ENCODE measurements at regions not wholly inside any gene's neighbourhood (a gene's known extent, or its start where the extent isn't known, plus 50 kb on each side); places are given as distances from the start of the nearest gene placed in this dataset.
"Not testable (repeated sequence)": the region's sequence is repeated elsewhere in the genome, so short reads cannot be mapped to it uniquely, and the experiment has no call there.

DNA sequence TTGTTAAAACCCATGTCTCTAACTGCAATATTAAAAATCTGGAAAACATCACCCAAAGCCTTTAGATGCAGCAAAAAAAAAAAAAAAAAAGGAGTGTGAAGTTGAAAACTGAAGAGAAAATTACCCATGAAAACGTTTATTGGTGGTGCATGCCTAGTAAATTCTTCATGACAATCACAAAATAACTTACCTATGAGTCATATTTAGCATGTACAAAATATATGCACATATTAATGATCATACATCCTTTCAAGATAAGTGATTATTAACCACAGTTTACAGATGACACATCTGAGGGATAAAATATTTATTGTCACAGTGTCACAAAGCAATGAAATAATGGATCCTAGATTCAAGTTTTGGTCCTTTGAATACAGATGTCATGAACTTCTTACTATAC is 505.2 kb upstream of the NR5A2 start:
- 7 to 18% methylated on average over 1 of the region's 1 CpG for WGBS, 2 donors

DNA sequence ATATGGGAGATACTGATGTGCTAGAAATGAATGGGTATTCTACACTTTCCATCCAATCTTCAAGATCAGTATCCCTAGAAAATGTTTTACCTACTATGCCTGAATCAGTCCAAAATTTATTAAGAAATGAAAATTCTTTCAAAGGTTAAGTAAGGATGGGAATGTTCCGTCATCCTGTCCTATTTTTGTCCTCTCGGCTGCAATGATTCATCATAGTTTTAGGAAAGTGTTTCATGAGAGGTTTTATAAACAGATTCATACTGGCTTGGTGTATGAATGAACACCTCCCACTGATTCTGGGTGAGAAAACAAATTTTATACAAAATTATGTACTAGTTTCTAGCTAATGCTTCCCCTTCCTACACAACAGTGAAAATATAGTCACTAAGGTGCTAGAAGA is 504.6 kb upstream of the NR5A2 start:
- WGBS, 2 donors: 60 to 63% methylated on average over 2 of the region's 2 CpGs
- no peak for DNase-seq

More for the DNA sequence above, 505.2 kb upstream of the NR5A2 start:
- Histone ChIP-seq H3K27ac (no peak overlapping the region), H3K4me1 (no peaks in the 10 kb centered on the region), H3K9me3 (no peaks in the 10 kb centered on the region), H3K4me3 (no peak overlapping the region), H3K27me3 (no peaks in the 10 kb centered on the region), H3K36me3 (no peaks in the 10 kb centered on the region)
- intact Hi-C loops (cut with DNase I): no loop called here
- TF ChIP-seq POLR2A (IDR thresholded peaks at IDR 0.05): no peak
- TF ChIP-seq, protein P1, sequence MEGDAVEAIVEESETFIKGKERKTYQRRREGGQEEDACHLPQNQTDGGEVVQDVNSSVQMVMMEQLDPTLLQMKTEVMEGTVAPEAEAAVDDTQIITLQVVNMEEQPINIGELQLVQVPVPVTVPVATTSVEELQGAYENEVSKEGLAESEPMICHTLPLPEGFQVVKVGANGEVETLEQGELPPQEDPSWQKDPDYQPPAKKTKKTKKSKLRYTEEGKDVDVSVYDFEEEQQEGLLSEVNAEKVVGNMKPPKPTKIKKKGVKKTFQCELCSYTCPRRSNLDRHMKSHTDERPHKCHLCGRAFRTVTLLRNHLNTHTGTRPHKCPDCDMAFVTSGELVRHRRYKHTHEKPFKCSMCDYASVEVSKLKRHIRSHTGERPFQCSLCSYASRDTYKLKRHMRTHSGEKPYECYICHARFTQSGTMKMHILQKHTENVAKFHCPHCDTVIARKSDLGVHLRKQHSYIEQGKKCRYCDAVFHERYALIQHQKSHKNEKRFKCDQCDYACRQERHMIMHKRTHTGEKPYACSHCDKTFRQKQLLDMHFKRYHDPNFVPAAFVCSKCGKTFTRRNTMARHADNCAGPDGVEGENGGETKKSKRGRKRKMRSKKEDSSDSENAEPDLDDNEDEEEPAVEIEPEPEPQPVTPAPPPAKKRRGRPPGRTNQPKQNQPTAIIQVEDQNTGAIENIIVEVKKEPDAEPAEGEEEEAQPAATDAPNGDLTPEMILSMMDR (IDR thresholded peaks at IDR 0.05): no peak
- DNase-seq: no peak

DNA sequence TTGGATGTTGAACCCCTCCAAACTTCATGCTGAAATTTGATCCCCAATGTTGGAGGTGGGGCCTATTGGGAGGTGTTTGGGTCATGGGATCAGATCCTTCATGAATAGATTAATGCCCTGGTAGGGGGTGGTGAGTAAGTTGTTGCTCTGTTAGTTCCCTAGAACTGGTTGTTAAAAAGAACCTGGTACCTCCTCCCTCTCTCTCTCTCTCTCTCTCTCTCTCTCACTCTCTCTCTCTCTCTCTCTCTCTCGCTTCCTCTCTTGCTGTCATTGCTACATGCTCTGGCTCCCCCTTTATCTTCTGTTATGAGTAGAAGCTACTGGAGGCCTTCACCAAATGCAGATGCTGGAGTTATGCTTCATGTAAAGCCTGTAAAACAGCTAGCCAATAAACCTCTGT is 498.2 kb upstream of the NR5A2 start:
- H3K9me3 ChIP-seq: peaks cover 0 to 7% (median 0%) of the 10 kb centered on the region in 3 donors
- no peak overlapping the region for H3K4me3 ChIP-seq
- no peak for DNase-seq
- H3K36me3 ChIP-seq: no peaks in the 10 kb centered on the region
- H3K27me3 ChIP-seq: no peaks in the 10 kb centered on the region
- H3K4me1 ChIP-seq: no peaks in the 10 kb centered on the region
- no peak overlapping the region for H3K27ac ChIP-seq
- intact Hi-C loops (cut with DNase I): no loop called here
- no peak for TF ChIP-seq POLR2A (IDR thresholded peaks at IDR 0.05)
- TF ChIP-seq, protein P1 (IDR thresholded peaks at IDR 0.05): no peak
- WGBS, 2 donors: 20 to 64% methylated on average over 1 of the region's 1 CpG

More for the DNA sequence above, 504.6 kb upstream of the NR5A2 start:
- Histone ChIP-seq H3K4me1 (no peaks in the 10 kb centered on the region), H3K36me3 (no peaks in the 10 kb centered on the region), H3K27me3 (no peaks in the 10 kb centered on the region), H3K9me3 (no peaks in the 10 kb centered on the region), H3K27ac (no peak overlapping the region), H3K4me3 (no peak overlapping the region)
- TF ChIP-seq, protein P1 (IDR thresholded peaks at IDR 0.05): no peak
- intact Hi-C loops (cut with DNase I): no loop called here

DNA sequence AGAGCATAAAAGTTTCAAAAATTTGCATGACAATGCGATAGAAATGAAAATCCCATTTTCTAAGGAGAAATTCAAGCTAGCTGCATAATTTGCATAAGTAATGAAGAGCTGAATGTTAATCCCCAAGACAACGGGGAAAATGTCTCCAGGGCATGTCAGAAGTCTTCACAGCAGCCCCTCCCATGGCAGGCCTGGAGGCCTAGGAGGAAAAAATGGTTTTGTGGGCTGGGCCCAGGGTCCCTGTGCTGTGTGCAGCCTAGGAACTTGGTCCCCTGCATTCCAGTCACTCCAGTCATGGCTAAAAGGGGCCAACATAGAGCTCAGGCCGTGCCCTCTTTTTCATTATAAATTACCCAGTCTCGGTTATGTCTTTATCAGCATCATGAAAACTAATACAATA is 494.1 kb upstream of the NR5A2 start:
- H3K36me3 ChIP-seq; intact Hi-C loops (cut with DNase I); H3K4me3 ChIP-seq; H3K4me1 ChIP-seq; H3K27me3 ChIP-seq; H3K27ac ChIP-seq; DNase-seq: not testable (repeated sequence)
- peaks cover 0 to 21% (median 4%) of the 10 kb centered on the region in 3 donors for H3K9me3 ChIP-seq
- 56 to 62% methylated on average over 4 of the region's 4 CpGs for WGBS, 2 donors

DNA sequence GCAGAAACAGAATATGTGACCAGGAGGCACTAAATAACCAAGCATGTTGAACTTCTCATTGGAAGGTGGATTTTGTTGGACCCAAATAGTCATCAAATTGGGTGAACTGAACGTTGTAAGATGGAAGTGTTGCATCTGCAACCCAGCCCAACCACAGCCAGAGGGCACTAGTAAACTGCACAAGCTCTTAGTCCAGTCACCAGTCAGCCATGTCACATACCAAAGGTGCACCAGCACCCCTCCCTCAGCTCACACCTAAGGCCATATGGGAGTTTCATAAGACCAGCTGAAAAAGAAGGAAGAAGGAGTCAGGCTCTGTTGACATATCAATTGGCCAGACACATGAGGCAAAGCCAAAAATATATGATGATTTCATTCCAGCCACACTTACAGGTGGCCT is 481.7 kb upstream of the NR5A2 start:
- no peak for DNase-seq
- H3K36me3 ChIP-seq: no peaks in the 10 kb centered on the region
- H3K4me3 ChIP-seq: no peak overlapping the region
- TF ChIP-seq, protein P1 (IDR thresholded peaks at IDR 0.05): peak in 1 of 6 experiments; percentile 6
- TF ChIP-seq POLR2A (IDR thresholded peaks at IDR 0.05): no peak
- H3K27ac ChIP-seq: no peak overlapping the region
- intact Hi-C loops (cut with DNase I): no loop called here
- WGBS, 2 donors: 47 to 78% methylated on average over 1 of the region's 1 CpG
- no peaks in the 10 kb centered on the region for H3K9me3 ChIP-seq
- H3K27me3 ChIP-seq: no peaks in the 10 kb centered on the region
- no peaks in the 10 kb centered on the region for H3K4me1 ChIP-seq

DNA sequence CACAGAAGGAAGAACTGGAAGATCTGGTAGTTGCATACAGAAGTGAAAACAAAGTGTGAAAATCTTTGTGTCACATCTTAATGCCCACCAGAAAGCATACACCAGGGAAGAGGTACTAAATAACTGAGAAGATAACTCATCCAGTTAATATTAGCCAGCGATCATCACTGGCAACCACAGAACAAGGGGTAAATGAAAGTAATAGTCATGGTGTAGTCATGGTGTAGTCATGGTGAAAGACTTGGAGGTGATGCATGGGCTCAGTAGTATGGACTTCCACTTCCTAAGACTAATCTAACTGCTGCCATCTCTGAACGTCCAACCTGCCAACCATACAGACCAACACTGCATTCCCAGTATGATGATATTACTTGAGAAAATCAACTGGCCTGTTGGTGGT is 481.2 kb upstream of the NR5A2 start:
- no peak overlapping the region for H3K4me3 ChIP-seq
- intact Hi-C loops (cut with DNase I): no loop called here
- no peak for DNase-seq
- WGBS, 2 donors: 81 to 93% methylated on average over 2 of the region's 2 CpGs
- H3K27ac ChIP-seq: no peak overlapping the region
- TF ChIP-seq, protein P1 (IDR thresholded peaks at IDR 0.05): no peak
- TF ChIP-seq POLR2A (IDR thresholded peaks at IDR 0.05): no peak
- no peaks in the 10 kb centered on the region for H3K36me3 ChIP-seq
- H3K4me1 ChIP-seq: no peaks in the 10 kb centered on the region
- H3K27me3 ChIP-seq: no peaks in the 10 kb centered on the region
- no peaks in the 10 kb centered on the region for H3K9me3 ChIP-seq
